Skeletal muscle satellite cell (primary cell): ENCODE measurements at regions not wholly inside any gene's neighbourhood (a gene's known extent, or its start where the extent isn't known, plus 50 kb on each side); places are given as distances from the start of the nearest gene placed in this dataset.

Experiments
- H3K27me3 ChIP-seq: 2 replicates; pipeline ENCODE4 v1.7.0; 2013; ENCODE audit warnings: low read length; ENCODE audit not compliant: control insufficient read depth, insufficient read depth
- H3K36me3 ChIP-seq: 2 replicates; pipeline ENCODE4 v1.7.0; 2013; ENCODE audit warnings: mild to moderate bottlenecking, control low read depth, low read length; ENCODE audit not compliant: insufficient read depth
- H3K4me1 ChIP-seq: 2 replicates; pipeline ENCODE4 v1.7.0; 2013; ENCODE audit warnings: low read length; ENCODE audit not compliant: control insufficient read depth, insufficient read depth
- H3K4me2 ChIP-seq: 2 replicates; pipeline ENCODE4 v1.7.0; 2013; ENCODE audit warnings: mild to moderate bottlenecking, low read length
- H3K4me3 ChIP-seq: 2 replicates; pipeline ENCODE4 v1.7.0; 2013; ENCODE audit warnings: low read length
- H3K9ac ChIP-seq: 2 replicates; pipeline ENCODE4 v1.7.0; 2013; ENCODE audit warnings: mild to moderate bottlenecking, low read depth, low read length, moderate library complexity
- H3K9me3 ChIP-seq: replicated peaks from 2 replicates; pipeline ENCODE4 v1.7.0; 2013; ENCODE audit warnings: mild to moderate bottlenecking, control low read depth, low read length

DNA sequence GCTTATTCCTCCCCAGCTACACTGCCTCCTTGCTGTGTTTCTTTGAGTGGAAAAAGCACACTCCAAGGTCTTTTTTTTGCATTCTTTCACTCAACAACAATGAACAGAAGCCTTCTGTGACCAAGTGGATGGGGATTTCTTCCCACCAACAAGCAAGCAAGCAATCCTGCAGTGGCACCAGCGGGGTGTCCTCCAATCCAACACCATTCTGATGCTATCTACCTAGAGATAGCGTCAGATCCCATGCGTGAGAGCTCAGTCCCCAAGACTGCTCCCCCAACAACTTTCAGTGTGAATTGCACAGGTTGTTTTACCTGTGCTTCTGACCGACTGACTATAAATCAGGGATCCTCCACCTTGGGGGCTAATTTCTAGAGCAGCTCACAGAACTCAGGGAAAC, 311.0 kb upstream of the PODXL start:
- Histone ChIP-seq H3K36me3 (no peaks in the 10 kb centered on the region), H3K9me3 (no peaks in the 10 kb centered on the region), H3K27me3 (no peaks in the 10 kb centered on the region), H3K4me3 (no peak overlapping the region), H3K4me2 (no peak overlapping the region), H3K9ac (no peak overlapping the region), H3K4me1 (no peaks in the 10 kb centered on the region)

DNA sequence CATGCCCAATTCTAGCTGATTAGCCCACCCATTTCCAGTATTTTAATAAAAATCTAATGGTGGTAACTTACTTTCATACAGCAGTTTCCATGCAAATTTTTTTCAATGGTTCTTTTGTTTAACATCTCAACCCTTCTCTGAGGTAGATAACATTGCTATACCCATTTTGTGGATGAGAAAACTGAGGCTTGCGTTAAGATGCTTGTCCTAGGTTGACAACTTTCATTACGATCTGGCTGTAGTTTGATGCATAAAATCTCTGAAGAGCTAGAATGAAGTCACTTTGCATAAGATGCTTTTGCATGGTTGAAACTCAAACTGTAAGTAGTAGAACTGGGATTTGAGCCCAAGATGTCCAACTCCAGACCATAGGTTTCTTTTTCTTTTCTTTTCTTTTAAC, 309.5 kb upstream of the PODXL start:
- no peaks in the 10 kb centered on the region for H3K4me1 ChIP-seq

DNA sequence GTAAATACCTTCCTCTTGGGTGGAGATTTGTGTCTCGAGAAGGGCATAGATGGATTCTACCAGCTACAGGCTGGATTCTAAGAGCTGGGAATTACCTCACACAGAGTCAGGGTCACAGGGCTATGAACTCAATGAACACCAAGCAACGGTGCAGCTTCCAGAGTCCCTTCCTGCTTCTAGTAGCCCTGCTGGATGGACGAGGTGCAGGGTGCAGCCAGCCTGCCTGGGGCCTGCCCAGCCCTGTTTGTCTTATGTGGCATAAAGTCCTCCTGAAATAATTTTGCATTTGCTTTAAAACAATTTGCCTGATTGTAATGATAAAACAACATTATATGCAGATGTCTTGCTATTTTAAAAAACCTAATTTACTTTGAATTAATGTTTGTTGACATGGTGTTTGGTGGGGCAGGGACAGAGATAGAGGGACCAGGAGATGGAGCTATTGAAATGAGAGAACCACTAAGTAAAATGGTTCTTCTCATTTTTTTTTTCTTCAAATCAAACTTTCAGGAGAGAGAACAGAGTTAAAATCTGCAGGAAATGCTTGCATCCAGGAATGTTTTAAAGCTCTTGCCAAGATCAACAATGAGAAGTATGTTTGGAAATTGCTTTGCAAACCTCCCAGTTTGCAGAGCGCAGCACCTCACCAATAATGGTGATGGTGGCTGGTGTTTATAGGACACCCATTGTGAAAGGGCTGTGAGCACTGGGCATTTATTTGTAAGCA, 305.4 kb upstream of the PODXL start:
- H3K4me2 ChIP-seq = no peak overlapping the region
- no peak overlapping the region for H3K9ac ChIP-seq
- no peaks in the 10 kb centered on the region for H3K36me3 ChIP-seq
- H3K4me3 ChIP-seq = no peak overlapping the region
- peaks cover 6% of the 10 kb centered on the region for H3K27me3 ChIP-seq
- H3K9me3 ChIP-seq = no peaks in the 10 kb centered on the region
- H3K4me1 ChIP-seq = no peaks in the 10 kb centered on the region

More for the DNA sequence above, 309.5 kb upstream of the PODXL start:
- Histone ChIP-seq H3K27me3 (no peaks in the 10 kb centered on the region), H3K36me3 (no peaks in the 10 kb centered on the region), H3K4me2 (no peak overlapping the region), H3K9me3 (no peaks in the 10 kb centered on the region), H3K9ac (no peak overlapping the region), H3K4me3 (no peak overlapping the region)

DNA sequence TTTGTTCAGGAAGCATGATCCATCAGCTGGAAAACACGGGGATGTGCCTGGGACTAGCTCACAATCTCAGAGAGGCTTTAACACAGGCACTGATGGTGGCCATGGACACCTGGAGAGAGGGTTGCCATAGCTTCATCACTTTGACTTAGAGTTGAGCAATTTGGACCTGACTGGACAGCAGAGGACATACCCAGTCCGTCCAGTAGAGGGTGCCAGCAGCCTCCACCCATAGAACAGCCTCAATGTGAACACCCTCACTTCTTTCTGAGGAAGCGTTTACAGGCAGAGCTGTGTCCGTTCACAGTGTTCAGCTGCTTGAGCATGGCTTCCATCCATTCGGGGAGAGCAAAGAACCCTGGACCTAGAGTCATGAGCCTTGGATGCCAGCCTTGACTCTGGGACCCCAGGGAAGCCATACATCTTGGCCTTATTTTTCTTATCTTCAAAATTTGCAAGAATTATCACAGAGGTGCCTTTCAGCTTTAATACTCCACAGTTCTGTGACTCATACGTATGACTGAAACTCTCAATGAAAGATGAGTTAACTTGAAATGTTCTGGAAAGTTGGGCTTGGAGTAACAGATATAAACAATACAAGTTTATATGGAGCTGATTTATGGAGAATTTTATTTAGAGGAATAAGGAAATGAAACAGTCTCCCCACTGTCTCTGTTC, 302.9 kb upstream of the PODXL start:
- no peak overlapping the region for H3K9ac ChIP-seq
- no peaks in the 10 kb centered on the region for H3K4me1 ChIP-seq
- H3K4me3 ChIP-seq = no peak overlapping the region
- no peaks in the 10 kb centered on the region for H3K36me3 ChIP-seq
- no peaks in the 10 kb centered on the region for H3K9me3 ChIP-seq
- H3K4me2 ChIP-seq = peak overlapping the region; percentile 50
- H3K27me3 ChIP-seq = peaks cover 6% of the 10 kb centered on the region

DNA sequence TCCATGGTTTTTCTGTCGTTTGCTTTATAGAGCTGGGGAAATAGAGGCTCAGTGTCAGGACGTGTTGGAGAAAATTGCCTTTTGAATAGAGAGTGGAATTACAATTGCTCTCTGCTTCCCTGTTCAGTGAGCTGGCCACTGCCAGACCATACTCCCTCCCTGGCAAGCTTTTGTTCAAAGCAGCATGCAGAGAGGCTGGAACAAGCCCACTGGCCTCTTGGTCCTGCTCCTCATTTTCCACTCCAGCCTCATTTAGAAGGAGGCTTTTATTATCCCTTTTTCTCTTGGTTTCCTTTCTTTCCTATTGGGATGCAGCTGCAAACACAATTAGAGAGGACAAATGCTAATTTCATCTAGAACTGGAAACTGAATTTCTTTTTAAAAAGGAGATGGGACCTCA, 302.2 kb upstream of the PODXL start:
- Histone ChIP-seq H3K27me3 (peaks cover 6% of the 10 kb centered on the region), H3K9me3 (no peaks in the 10 kb centered on the region)

DNA sequence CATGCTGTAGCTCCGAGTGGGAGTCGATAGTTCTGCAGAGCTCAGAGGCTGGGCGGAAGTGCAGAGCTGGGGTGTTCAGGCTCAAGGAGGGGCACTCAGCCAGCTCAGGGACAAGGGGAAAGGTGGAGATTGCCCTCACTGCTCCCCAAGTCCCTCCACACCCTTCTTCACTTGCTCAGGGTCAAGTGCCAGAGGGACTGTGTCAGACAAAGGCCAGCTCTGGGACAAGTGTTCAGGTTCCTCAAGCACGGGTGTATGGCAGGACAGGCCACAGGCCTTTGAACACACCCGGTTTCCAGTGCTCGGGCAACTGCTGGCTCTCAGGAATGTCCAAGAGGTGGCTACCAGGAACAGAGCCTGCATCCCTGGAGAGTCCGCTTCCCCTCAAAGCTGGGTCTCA, 293.0 kb upstream of the PODXL start:
- no peak overlapping the region for H3K4me3 ChIP-seq
- H3K9ac ChIP-seq = no peak overlapping the region
- no peaks in the 10 kb centered on the region for H3K36me3 ChIP-seq
- H3K4me1 ChIP-seq = no peaks in the 10 kb centered on the region
- H3K27me3 ChIP-seq = no peaks in the 10 kb centered on the region
- H3K9me3 ChIP-seq = no peaks in the 10 kb centered on the region
- H3K4me2 ChIP-seq = no peak overlapping the region

More for the DNA sequence above, 302.2 kb upstream of the PODXL start:
- no peak overlapping the region for H3K9ac ChIP-seq
- H3K36me3 ChIP-seq = no peaks in the 10 kb centered on the region
- no peak overlapping the region for H3K4me2 ChIP-seq
- no peak overlapping the region for H3K4me3 ChIP-seq
- H3K4me1 ChIP-seq = no peaks in the 10 kb centered on the region

DNA sequence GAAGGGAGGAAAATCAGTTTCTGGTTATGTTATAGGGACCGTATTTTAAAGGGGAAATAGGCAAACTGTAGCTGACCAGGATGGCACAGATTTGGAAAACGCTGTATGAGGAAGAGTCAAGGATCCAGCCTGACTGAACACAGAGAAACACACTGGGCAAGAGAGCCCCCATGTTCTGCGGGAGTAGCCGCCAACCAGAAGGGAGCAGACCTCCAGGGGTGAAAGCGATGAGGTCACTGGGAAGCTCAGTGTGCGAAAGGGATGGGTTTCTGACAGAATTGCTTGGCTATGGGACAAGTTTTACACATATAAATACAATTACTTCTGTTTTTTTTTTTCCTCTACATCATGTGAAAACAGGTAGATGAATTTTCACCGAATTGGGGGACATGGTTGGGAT, 291.6 kb upstream of the PODXL start:
- H3K9ac ChIP-seq = no peak overlapping the region
- no peak overlapping the region for H3K4me2 ChIP-seq
- H3K4me1 ChIP-seq = no peaks in the 10 kb centered on the region
- no peak overlapping the region for H3K4me3 ChIP-seq
- H3K36me3 ChIP-seq = no peaks in the 10 kb centered on the region
- peaks cover 2% of the 10 kb centered on the region for H3K27me3 ChIP-seq
- no peaks in the 10 kb centered on the region for H3K9me3 ChIP-seq

DNA sequence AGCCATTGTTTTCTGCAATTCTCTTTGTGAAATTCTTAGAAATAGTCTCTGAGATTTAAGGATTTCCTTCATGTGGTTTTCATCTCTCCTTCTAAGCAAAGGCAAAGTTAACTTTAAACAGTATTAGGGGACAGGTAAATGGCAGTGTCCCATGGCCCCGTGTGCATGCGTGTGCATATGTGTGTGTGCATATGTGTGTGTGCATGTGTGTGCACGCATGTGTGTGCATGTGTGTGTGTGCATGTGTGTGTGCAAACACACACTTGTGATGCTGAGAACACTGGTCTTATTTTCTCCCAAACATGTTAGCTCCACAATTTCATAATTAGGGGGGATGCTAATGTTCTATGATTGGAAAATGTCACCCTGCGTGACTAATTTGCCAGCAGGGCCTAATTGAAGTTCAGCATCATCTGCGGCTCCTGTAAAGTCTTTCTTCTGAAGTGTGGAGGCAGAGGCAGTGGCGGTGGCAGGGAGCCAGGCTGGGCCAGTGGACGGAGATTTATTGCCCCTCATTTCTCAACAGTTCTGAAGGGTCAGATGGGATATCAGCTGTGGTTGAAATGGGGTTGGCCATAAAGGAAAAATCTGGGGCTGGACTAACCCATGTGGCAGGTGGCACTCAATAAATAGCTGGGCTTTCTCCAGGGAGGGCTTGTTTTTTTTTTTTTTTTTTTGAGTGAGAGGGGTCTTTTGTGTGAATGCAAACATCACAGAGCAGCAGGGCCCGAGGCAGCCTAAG, 289.3 kb upstream of the PODXL start:
- H3K9me3 ChIP-seq = no peaks in the 10 kb centered on the region
- no peak overlapping the region for H3K4me2 ChIP-seq
- no peak overlapping the region for H3K4me3 ChIP-seq
- H3K4me1 ChIP-seq = no peaks in the 10 kb centered on the region
- no peaks in the 10 kb centered on the region for H3K36me3 ChIP-seq
- H3K27me3 ChIP-seq = peaks cover 2% of the 10 kb centered on the region
- no peak overlapping the region for H3K9ac ChIP-seq

DNA sequence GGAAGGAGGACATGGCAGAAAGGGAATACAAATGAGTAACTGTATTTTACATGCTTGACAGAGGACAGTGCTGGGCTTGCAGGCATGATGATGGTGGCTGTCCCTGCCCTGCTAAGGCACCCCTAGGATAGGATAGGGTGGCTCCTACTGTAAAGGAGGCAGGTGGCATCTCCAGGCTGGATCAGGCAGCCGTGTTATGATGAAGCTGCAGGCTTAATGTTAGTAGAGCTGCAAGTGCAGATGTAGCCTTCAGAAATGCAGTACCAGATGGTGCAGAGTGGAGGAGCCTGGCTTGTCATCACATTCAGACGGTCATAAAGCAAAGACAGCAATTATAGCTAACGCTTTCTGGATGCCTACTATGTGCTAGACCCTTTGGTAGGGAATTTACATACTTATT, 287.9 kb upstream of the PODXL start:
- H3K9ac ChIP-seq = no peak overlapping the region
- no peaks in the 10 kb centered on the region for H3K9me3 ChIP-seq
- no peak overlapping the region for H3K4me3 ChIP-seq
- peaks cover 2% of the 10 kb centered on the region for H3K27me3 ChIP-seq
- H3K4me1 ChIP-seq = no peaks in the 10 kb centered on the region
- H3K4me2 ChIP-seq = no peak overlapping the region
- no peaks in the 10 kb centered on the region for H3K36me3 ChIP-seq

DNA sequence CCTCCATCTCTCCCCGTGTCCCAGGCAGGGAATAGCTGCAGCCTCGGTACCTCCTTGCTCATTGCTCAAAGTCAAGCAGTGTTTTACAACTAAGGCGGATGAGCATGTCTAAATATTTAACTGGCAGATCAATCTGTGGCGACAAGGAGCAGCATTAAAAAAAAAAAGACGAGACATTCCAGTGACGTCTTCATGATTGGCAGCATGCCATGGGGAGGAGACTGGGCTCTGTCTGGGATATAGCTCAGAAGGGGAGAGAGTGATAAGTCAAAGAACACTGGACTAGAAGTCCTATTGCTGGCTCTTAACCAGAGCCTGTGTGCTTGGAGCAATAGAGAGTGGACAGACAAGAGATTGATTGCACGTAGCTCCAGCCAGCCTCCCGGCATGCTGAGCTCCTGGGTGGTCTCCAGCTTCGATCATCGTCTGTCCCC, 287.5 kb upstream of the PODXL start:
- Histone ChIP-seq H3K36me3 (no peaks in the 10 kb centered on the region), H3K4me3 (no peak overlapping the region), H3K4me1 (no peaks in the 10 kb centered on the region), H3K9ac (no peak overlapping the region), H3K27me3 (peaks cover 2% of the 10 kb centered on the region), H3K4me2 (no peak overlapping the region), H3K9me3 (no peaks in the 10 kb centered on the region)

DNA sequence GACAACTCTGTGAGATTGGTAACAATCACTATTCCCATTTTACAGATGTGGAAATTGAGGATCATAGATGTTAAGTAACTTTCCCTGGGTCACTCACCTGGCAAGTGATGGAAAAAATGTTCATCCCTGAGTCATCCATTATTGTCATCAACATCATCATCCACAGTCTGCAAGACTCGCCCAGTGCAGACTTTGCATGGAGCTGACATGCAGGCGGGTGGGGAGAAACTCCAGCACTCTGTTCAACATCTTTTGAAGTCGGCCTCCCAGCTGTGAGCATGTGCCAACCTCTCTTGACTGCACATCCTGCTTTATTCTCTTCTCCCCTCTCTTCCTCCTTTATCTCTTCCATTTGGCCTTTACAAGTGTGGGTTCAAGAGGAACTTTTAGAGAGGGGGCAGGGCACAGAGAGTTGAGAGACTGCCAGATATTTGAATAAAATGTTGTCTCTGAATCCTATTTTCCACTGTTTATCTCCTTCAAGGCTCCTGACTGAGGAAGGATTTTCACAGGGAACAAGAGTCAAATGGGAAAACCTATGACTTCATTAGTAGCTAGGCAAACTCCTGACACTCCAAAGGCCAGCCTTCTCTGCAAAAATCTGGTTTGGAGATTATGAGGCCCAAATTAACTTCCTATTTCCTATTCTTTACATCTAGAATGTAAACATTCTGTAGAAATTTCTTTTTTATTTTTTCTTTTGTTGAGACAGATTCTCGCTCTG, 283.7 kb upstream of the PODXL start:
- Histone ChIP-seq H3K4me1 (no peaks in the 10 kb centered on the region), H3K9me3 (no peaks in the 10 kb centered on the region), H3K27me3 (peaks cover 2% of the 10 kb centered on the region), H3K9ac (no peak overlapping the region), H3K4me2 (no peak overlapping the region), H3K4me3 (no peak overlapping the region), H3K36me3 (no peaks in the 10 kb centered on the region)
